Inflammatory macrophage (primary cell): ENCODE measurements at regions not wholly inside any gene's neighbourhood (a gene's known extent, or its start where the extent isn't known, plus 50 kb on each side); places are given as distances from the start of the nearest gene placed in this dataset.

Source experiments
- DNase-seq, 2 donors: peaks; one replicate each; pipeline ENCODE4 v3.0.0-alpha.2; 2020 to 2022

DNA sequence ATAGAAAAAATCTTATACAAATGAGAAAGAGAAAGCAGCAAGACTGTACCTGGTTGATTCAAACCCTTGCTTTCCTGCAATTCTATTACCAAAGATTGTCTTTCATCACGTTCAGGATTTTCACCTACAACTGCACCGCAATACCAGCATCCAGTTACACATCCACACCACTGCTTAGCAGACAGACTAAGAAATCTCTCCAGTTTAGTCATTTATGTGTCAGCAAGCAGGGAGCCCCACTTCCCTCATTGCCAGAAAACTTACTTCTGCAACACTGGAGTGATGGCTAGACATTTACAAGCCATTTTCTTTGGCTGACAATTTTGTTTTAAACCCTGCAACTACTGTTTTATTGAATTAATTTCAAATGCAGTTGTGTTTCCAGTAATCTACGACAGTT is 359.6 kb upstream of the MEOX2 start:
- DNase-seq: peak in 1 of 2 donors; percentile 8

DNA sequence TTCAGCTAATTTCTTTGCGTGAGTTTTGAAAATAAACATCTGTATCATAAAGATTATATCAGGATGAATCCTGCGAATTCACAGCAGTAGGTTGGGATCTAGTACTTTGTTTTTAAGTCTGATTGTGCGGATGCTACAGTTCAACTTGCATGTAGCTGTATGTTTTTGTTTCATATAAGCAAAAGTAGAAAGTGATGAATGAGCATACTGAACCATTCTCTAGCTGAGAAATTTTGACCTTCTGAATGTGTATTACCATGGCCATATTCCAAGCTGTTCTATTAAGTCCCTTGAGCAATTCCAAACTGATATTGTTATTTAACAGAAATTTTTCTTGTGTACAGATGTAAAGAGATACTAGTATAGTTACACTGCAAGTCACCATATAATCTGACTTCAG is 358.8 kb upstream of the MEOX2 start:
- DNase-seq: no peak

DNA sequence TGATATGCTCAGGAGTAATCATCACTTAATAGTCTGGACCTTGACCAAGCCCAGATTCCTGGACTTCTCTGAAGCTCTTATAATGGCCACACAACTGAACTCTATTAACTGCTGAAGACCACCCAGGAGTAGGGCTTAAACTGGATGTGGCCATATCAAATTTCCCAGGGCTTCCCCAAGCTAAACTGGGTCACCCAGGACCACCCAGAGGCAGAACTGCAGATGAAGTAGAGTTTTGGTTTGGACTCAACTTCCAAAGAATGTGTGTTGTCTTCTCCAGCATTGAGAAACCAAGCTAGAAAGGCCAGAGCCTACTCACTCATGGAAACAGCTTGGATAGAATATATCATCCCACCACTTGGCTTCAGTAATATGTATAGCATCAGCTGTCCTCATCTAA is 358.2 kb upstream of the MEOX2 start:
- no peak for DNase-seq

DNA sequence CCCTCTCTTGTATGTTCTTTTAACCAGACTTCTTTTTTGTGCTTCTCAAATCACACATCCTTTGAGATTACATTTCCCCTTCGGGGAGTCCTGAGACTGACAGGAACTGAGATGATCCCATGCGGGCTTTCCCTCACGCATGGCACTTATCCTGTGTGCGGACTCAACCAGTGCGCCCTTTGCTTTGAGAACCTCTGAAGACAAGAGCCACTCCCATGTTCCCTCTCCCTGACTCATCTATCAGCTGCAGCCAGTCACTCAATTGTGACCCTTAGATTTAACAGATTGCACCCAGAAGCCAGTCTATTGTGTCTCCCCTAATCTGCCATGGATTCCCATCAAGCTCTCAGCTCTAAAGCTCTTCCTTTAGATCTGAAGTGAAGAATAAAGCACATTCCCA is 353.9 kb upstream of the MEOX2 start:
- no peak for DNase-seq

DNA sequence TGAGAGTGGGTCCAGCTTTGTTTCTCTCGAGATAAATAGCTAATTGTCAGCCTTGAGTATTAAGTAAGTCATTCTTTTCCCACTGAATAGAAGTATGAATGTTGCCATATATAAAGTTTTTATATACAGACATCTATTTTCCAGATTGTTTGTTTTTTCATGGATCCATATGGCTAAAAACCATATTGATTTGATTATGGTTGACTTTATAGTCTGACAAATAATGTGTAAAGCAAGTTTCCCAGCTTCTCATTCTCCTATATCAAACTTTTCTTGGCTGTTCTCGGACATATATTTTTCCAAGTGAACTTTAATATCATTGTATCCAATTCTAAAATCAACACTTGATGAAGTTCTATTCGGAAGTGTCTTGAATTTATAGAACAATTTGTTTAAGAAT is 352.4 kb upstream of the MEOX2 start:
- no peak for DNase-seq

DNA sequence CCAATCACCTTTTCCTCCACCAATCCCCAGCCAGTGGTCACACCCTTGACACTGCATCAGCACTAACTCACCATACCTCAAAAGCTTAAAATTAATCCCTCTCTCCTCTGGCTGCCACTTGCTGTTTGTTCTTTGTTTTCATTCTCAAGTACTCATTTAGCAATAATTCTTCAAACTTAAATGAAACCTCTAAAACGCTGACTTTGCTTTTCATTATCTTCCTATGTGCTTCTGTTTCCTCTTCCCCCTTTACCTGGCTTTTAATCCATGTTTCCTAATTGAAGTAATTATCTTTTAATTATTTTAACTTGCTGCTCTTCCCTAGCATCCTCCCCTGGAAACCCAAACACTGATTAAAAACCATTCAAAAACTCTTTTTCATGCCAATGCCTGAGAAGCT is 348.9 kb upstream of the MEOX2 start:
- no peak for DNase-seq

DNA sequence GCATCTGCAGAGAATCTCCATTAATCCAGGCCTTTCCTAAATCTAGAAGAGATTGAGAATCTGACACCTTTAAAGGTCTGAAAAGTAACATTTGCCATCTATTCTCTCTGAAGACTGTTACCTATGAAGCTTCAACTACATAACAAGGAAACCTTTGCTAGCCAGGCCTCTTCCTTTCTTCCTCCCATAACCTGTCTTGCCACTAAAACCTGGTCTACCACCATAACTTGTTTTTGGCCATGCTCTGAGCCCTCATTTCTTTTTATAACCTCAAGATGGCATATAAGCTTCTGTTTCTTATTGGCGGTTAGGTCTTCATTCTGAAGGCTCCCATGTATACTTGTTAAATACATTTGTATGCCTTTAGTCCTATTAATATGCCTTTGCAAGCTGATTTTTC is 348.4 kb upstream of the MEOX2 start:
- DNase-seq: no peak

DNA sequence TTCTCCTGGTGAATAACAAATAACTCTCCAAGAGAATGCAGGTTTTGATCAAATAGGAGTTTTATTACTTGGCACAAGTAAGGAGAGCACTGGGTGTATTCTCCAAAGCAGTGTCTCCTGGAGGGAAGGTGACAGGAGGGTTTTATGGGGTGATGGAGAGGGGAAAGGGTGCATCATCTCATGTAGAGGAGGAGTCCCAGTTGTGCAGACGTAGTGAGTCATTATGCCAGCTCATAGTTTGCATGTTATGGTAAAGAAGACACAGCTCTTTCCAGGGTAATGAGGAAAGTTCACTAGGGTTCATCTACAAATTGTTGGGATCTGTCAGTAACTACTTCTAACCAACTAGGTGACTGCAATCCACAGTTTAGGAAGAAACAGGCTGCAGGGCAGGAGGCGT is 347.9 kb upstream of the MEOX2 start:
- no peak for DNase-seq

DNA sequence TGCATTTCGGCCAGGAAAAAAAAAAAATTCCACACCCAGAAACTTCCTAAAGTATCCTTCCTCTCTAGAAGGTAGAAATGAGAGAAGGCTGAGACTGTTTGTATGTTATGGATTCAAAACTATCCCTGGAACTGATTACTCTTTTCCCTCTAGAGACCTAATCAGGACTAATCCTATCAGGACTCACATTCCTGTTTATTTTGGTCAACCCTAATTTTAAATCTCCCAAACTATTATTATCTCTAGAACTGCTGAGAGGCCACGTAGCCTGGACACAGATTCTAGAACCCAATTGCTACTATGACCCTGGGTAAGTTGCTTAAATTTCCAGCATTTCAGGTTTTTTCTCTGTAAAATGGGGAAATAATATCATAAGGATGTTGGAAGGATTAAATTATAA is 346.8 kb upstream of the MEOX2 start:
- DNase-seq: no peak

DNA sequence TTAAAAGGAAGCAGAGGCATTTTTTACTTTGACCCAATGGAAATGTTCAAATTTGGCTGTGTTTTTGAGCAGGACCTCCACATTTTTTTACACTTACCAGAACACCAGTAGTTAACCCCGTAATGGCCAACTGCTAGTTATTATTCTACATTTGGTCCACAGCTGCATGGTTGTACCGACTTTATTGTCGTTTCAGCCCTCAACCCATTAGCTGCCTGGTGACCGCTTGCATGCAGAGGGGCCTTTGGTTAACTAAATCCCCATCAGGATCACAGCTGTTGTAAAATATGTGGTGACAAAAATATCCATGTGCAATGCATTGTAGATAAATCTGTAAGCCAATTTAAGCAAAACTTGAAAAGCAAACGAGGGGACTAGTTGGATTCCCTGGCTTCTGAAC is 342.2 kb upstream of the MEOX2 start:
- no peak for DNase-seq

DNA sequence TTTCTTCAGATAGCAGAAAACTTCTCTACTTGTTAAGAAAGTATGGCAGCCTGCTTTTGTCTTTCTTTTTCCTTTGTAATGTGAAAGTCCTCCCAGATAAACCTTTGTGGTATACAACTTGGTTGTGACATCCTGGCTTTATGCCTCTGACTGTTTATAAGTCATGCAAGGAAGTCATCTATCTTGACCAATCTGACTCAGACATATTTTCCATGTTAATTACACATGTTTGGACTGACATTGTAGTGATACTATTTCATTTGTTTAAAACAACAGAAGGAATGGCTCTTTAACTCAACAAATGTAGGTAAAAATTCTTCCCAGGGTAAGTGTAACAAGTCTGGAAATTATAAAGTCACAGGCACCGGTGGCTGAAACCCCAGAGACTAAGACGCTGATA is 341.6 kb upstream of the MEOX2 start:
- DNase-seq: no peak

DNA sequence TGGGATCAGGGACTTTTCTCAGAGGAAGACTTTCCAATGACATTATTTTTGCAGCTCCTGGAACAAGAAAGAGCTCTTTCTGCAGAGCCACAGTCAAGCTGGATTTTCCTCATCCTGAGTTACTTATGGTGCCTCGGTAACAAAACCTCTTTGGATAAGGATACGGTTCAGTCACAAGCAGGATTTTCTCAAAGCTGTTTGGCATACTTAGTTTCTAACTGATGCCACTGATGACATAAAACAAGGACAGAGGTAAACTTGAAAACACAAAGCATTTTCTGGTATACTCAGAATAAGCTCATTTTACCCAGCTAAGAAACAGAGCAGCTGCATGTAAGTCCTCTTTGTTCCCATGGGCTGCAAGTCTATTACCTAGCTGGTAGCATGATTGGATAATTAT is 340.9 kb upstream of the MEOX2 start:
- DNase-seq: no peak

DNA sequence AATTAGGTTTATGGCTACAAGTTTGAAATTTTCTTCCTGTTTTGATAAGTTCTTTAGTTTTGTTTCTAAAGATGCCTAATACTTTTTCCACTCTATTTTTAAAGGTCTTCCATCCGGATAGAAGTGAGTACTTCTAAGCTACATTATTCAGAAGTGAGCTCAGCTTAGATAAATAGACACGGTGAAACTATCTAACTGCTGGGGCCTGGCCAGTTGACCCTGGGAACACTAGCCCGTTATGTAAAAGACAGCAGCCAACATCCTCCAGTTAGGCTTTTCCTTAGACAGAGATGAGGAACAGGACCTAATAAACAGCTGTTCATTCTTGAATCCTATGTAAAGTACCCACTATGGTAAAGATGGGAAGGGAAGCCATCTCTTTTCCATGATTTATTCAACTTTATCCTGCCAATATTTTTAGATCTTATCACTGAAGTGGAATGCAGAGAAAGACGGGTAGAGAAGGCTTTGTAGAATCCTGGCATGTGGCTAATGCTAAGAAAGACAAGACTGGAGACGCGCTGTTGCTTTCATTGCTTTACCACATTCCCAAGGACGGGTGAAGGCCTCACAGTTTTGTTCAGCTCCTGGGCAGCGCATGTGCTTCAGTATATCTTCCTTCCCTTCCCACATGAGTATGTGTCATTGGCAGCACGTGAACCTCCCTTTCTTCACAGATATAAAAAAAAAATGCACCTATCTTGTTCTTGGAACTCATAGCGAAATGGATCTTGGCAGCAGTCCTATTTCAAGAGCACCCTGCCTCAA is 340.0 kb upstream of the MEOX2 start:
- no peak for DNase-seq

DNA sequence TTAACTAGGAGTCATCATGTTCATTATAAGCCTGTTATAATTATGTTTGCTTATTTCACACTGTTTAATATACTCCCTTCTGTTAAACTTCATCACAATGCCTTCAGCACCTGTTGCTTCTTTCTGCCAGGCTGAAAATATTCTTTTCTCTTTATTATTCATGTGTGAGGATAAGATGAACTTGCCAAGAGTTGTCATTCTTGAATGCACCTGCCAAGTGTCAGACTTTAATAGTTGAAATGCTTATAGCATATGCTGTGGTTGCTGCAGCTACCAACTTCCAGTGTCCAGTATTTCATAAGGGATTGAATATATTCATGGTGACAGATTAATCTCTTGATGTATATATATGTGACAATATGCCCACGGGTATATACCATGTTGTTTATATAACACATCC is 339.2 kb upstream of the MEOX2 start:
- no peak for DNase-seq

DNA sequence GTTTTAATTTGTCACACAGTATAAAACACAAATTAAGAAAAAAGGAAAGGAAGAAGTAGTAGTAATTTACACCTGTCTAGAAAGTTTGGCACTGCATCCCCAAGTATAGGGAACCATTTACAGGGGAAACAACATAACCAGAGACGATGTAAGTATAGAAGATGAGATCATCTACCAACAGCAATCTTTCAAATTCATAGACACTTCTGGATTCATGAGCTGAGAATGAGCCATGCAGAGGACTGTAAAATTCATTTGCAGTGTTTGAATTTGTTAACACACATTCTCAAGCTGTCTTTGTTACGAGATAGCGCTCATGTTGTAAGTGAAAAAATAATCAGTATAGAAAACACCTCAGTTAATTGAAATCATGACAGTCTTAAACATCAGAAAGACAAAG is 337.0 kb upstream of the MEOX2 start:
- DNase-seq: no peak

DNA sequence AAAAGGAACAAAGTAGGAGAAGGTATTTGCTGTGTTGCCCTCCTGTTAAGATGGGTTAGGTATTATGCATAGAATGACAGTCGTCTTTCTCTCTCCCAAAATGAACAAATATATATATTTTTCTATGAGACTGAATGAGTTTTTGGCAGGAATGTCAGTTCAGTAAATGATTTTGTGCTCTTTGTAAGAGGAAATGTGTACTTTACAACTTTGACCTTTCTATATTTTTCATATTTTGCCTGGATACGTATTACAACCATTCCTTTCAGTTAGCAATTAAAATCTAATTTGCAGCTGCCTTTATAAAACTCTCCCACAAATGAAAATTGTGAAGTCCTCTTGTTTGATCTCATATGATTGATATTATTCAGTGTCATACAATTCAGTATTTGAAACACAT is 336.6 kb upstream of the MEOX2 start:
- DNase-seq: no peak

DNA sequence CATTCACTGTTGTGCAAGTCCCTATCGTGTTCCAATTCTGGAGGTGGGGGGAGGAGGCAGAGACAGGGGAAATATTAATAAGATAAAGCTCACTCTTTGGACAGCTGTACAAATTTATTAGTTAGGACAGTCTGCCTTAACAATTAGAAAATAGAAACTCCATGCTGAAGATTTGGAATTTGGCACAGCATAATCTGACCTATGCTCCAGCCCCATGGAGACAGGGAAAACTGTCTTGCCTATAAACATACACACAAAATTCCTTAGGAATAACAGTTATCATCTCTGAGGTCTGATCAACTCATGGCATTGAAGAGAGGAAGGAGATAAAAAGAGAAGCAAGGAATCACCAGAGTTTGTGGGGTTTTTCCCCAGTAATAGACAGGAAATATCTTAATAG is 335.4 kb upstream of the MEOX2 start:
- no peak for DNase-seq

DNA sequence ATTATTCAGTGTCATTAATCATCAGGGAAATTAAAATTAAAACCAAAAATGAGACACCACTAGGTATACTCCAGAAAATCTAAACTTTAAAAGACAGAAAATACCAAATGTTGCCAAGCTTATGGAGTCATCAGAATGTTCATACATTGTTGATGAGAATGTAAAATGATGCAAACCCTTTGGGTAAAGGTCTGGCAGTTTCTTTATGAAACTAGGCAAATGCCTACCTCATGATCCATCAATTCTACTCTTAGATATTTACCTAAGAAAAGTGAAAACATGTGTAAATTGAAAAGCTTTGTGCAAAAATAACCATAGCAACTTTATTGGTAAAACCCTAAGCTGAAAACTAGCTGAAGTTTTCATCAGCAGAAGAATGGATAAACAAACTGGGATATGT is 329.5 kb upstream of the MEOX2 start:
- DNase-seq: no peak

DNA sequence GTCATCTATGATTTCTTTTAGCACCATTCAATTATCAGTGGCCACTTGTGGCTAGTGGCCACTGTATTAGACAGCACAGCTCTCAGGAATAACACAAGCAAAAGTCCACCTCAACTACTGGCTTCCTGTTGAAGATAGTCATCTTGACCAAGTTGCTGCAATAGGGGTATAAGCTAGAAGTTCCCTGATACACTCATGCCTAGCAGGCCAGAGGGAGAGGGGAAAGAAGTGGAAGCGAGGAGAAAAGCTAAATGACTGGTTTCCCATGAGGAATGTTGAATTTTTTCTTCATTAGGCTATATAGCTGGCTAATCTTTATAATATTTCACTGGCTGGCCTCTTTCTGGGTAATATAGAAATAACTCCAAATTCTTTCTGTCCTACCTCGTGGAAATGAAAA is 327.5 kb upstream of the MEOX2 start:
- DNase-seq: no peak

DNA sequence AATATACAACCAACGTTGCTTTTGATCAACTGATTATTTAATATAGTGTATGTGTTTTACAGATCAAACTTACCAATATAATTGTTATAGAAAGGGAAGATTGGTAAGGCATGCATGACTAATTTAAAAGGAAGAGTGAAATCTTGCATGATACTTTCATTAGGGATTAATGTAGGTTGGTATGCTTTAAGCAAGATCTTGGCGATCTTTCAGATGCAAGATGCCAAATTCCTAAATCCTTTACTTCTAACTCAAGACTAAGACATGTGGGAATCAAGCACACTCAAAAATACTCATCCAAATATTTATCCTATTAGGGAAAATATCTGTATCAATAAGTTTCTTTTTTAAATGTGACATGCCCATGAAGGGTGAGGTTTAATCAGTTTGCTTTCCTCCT is 321.4 kb upstream of the MEOX2 start:
- no peak for DNase-seq

DNA sequence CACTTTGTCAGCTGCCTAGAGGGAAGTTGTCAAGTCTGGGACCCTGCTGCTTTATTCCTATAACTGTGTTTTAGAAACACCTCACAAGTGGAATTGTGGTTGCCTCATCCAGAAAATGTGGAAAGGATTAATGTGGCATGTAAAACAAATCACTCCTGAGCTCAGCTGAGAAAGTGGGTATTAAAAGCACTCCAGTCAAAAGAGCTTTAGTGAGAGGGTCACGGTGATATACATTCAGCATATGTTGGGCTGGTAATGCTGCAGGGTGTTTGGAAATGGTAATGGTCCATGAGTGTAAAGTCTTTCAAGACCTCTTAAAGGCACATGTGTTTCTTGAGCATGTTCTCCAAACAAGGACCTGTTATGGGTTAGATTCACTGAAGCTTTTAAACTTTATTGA is 318.2 kb upstream of the MEOX2 start:
- DNase-seq: no peak

DNA sequence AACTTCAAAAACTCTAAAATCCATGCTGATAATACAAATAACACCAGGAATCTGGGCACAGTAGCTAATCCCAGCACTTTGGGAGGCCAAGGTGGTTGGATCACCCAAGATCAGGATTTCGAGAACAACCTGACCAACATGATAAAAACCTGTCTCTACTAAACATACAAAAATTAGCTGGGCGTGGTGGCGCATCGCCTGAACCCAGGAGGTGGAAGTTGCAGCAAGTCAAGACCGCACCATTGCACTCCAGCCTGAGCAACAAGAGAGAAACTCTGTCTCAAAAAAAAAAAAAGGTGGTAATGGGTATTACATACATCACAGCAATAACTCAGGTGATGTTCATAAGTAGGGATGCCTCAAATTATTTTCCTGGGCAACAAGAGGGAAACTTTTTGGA is 315.0 kb upstream of the MEOX2 start:
- no peak for DNase-seq

DNA sequence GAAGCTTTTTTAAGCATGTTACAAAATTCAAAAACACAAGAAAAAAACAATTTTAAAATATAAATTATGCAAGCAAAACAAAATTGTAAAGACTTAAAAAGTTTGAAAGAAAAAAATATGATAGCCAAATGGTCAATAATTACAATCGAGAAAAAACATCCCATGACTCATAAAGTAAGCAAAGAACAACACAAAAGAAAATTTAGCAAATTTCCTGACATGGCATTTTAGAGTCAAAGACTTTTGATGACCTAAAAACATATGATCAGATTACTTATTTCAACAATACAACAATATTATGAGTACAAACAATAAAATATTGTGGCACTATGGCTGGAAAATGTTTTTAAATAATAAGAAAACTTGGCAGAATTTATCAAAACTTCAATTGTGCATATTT is 312.1 kb upstream of the MEOX2 start:
- DNase-seq: no peak

DNA sequence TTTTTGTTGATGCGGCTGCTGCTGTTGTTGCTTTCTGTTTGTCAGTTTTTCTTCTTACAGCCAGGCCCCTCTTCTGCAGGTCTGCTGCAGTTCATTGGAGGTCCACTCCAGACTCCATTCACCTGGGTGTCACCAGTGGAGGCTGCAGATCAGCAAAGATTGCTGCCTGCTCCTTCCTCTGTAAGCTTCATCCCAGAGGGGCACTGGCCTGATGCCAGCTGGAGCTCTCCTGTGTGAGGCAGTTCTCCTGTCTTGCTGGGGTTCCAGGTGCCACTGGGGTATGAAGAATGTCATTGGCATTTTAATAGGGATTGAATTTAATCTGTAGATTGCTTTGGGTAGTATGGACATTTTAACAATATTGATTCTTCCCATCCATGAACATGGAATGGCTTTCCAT is 308.5 kb upstream of the MEOX2 start:
- DNase-seq: no peak

DNA sequence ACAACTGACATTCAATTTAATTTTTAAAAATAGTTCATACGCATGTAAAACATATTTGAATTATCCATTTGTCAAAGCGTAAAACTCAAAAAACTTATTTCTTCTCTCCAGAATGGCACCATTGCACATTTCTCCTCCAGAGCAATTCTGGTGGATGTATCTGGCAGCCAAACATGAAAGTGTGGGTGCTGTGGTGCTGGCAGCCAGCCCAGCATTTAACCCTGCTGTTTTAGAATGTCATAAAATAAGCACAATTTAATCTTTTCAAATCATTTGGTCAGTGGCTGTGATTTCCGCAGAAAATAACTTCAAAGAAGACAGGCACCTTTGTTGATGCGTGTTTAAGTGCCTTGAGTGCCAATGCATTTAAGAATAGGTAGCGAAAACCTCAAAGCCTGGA is 302.7 kb upstream of the MEOX2 start:
- DNase-seq: no peak
